ENCODE measurements at regions not wholly inside any gene's neighbourhood (a gene's known extent, or its start where the extent isn't known, plus 50 kb on each side); places are given as distances from the start of the nearest gene placed in this dataset.

- Histone ChIP-seq H4K20me1 (ENCODE audit: insufficient read depth) (no peaks in the 10 kb centered on the region), H3K4me1 (ENCODE audit: control insufficient read depth in 1 of 2, insufficient read depth in 2 of 2, low read length in 2 of 2) (no peaks in the 10 kb centered on the region), H3K9me3 (ENCODE audit: control insufficient read depth in 1 of 2, insufficient read depth in 1 of 2, low read depth in 1 of 2, low read length in 2 of 2) (no peaks in the 10 kb centered on the region), H2AFZ (ENCODE audit: low read depth, low read length, poor library complexity, severe bottlenecking) (no peak overlapping the region), H3K27me3 (ENCODE audit: insufficient read depth, low read length) (no peaks in the 10 kb centered on the region), H3K4me2 (ENCODE audit: low read length) (no peak overlapping the region), H3K36me3 (ENCODE audit: control insufficient read depth in 1 of 2, insufficient read depth in 2 of 2, low read length in 2 of 2) (no peaks in the 10 kb centered on the region), H3K9me2 (ENCODE audit: insufficient read depth) (no peaks in the 10 kb centered on the region), H3K27ac (ENCODE audit: low read depth, low read length) (no peak overlapping the region), H3K4me3 (replicated peaks in 1 of 2; ENCODE audit: low read depth in 1 of 2, low read length in 2 of 2) (no peak overlapping the region), H3K9ac (ENCODE audit: low read length) (no peak overlapping the region), H3K79me2 (ENCODE audit: insufficient read depth, low read length) (no peaks in the 10 kb centered on the region)
- no peak for ATAC-seq
- ChIA-PET POLR2A (no interaction called here), CTCF (interaction anchor here (1.1 kb wide), 1 partner anchor 11 kb away, joined by 3 read pairs; no protein-coding TSS in a partner anchor), RAD21 (ENCODE audit: low non-redundant PET in 1 of 2, low total read pairs in 2 of 2, uncharacterized antibody in 2 of 2, unreplicated experiment in 2 of 2) (no interaction called here)
- TF ChIP-seq MAX (IDR thresholded peaks at IDR 0.05) (no peak), FOSL1 (IDR thresholded peaks at IDR 0.05; ENCODE audit: low read depth) (no peak), ZFX (IDR thresholded peaks at IDR 0.05) (no peak), EZH2 (IDR thresholded peaks at IDR 0.05) (no peak), EGR1 (IDR thresholded peaks at IDR 0.05; ENCODE audit: low read depth) (no peak), POLR2A (IDR thresholded peaks at IDR 0.05; ENCODE audit: borderline replicate concordance, extremely low read depth, insufficient read depth, insufficient read length) (no peak), RAD21 (IDR thresholded peaks at IDR 0.05; ENCODE audit: low read depth) (no peak), ELF1 (IDR thresholded peaks at IDR 0.05; ENCODE audit: borderline replicate concordance, low read depth) (no peak), CEBPB (IDR thresholded peaks at IDR 0.05; ENCODE audit: low read depth) (no peak), ATF3 (IDR thresholded peaks at IDR 0.05) (no peak), ZBTB33 (IDR thresholded peaks at IDR 0.05; ENCODE audit: extremely low read depth, insufficient replicate concordance, low read length) (no peak), CTCF (IDR thresholded peaks at IDR 0.05 in 2 of 3, conservative IDR thresholded peaks at IDR 0.05 in 1 of 3; ENCODE audit: borderline replicate concordance in 1 of 3, insufficient read depth in 1 of 3, low read depth in 2 of 3, low read length in 2 of 3) (no peak), SIN3A (IDR thresholded peaks at IDR 0.05; ENCODE audit: low read depth) (no peak)
- DNase-seq (ENCODE audit: low read depth, low spot score): no peak
- BruUV-seq (replicated peaks): no TSS peak
- intact Hi-C loops (cut with micrococcal nuclease): no loop called here
Measured at GRCh38 chr6:19193624-19194023, 643.5 kb upstream of the ID4 start.
